Stromal cell of bone marrow (primary cell): ENCODE measurements at regions not wholly inside any gene's neighbourhood (a gene's known extent, or its start where the extent isn't known, plus 50 kb on each side); places are given as distances from the start of the nearest gene placed in this dataset.
"Not testable (repeated sequence)": the region's sequence is repeated elsewhere in the genome, so short reads cannot be mapped to it uniquely, and the experiment has no call there.

ENCODE experiments used
- DNase-seq: peaks from one replicate; pipeline ENCODE4 v3.0.0-alpha.2; 2012; ENCODE audit warnings: low read depth

DNA sequence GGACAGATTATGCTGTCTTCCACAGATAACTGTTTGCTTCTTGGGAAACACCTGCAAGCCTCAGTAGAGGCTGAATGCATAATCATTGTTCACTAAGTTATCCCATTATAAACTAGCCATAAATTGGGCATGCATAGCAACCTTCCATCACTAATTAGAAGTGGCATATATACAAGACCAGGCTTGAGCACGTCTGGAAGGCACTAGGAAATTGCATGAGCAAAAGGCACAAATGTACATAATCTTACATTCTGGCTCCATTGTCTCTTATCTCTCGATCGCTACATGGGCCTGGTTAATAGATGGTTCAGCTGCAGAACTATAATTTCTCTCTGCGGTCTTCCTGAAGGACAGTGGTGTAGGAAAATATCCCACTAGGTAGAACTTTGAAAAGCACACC, 679.2 kb downstream of the RPL10L start:
- DNase-seq, result no peak

GRCh38 chr14:45970621-45971020, 681.0 kb downstream of the RPL10L start:
- no peak for DNase-seq

DNA sequence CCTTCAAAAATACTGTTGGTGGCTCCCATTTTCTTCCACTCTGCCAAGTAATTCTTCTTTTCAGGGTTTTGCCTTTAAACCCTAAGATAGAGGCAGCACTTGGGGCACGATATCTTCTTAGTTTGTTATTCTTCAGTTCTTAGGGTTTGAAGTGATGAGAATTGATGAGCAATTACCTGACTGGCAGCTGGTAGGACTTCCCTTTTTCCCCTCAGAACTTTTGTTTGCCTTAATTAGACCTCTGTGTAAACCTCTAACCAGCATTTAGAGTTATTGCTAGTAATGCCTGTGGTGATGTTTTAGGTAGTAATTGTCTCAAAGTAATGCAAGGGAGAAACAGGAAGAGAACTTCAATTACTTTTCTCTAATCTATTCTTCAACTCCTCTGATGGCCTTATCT, 683.5 kb downstream of the RPL10L start:
- DNase-seq, result no peak

DNA sequence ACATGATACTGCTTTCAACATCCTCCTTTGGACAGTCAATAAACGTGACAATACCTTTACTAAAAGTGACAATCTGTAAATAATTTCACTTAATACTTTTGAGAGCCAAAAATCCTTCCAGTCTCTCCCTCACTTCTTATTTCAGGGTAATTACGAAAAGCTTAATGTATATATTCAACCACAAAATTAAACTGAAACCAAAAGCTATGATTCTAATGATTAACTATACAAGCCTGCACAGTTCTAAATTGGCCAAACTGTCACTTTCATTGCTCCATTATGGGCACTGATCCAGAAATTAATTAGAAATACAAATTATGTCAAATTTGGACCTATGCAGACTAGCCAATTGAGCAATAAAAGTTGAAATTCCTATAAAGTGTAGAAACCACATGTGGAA, 696.5 kb upstream of the MIS18BP1 start:
- no peak for DNase-seq

DNA sequence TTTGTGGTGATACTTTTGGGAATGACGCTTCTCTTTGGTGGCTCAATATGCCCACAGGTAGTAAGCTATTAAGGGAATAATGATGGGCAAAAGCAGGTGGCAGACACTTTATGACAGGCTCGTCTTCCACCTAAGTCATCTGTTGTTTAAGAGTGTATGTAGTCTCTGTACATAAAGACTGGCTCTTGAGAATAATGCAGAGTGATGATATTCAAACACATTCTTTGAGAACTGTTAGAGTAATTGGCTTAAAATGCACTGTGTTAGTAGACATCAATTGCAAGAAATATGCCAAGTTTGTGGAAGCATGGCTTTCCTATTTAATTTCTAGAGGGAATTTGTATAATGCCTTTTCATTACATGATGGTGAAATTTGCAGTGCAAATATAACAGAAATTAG, 694.8 kb upstream of the MIS18BP1 start:
- no peak for DNase-seq

DNA sequence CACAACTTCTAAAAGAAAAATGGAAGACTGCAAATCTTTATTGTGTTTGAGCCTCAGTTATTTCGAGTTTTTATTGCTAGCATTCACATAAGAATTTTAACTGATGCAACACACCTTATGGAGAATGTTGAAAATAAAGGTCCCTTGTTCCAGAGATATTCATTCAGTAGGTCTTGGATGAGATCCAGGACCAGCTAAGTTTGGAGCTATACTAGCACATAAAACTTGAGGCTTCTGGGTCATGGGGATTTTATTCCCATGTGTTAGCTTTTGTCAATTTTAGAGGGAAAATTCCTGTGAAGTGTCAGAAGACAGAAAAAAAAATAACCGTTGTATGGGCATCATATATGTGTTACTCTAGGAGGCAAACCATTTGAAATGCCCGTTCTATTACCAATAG, 693.2 kb upstream of the MIS18BP1 start:
- DNase-seq, result no peak

- no peak for DNase-seq
Observed at GRCh38 chr14:45940318-45940717, 687.3 kb upstream of the MIS18BP1 start.

DNA sequence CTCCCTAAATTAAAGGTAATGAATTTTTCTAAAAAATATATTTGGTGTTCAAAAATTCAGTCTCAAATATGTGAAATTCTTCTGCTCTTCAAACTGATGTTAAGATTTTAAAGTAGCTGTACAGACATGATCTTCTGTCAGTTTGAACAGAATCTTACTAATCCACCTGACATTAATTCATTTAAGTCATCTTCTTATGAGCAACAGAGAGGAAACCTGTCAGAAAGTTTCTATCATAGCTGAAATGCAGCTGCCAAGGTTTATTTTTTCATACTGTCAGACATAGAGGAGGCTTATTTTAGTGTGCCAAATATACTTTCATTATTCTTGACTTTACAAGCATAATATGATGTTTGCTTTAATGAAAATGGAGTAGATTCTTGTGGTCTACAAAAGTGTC, 686.6 kb upstream of the MIS18BP1 start:
- DNase-seq, result no peak

- not testable (repeated sequence) for DNase-seq
Observed at GRCh38 chr14:45919995-45920394, 667.0 kb upstream of the MIS18BP1 start.

DNA sequence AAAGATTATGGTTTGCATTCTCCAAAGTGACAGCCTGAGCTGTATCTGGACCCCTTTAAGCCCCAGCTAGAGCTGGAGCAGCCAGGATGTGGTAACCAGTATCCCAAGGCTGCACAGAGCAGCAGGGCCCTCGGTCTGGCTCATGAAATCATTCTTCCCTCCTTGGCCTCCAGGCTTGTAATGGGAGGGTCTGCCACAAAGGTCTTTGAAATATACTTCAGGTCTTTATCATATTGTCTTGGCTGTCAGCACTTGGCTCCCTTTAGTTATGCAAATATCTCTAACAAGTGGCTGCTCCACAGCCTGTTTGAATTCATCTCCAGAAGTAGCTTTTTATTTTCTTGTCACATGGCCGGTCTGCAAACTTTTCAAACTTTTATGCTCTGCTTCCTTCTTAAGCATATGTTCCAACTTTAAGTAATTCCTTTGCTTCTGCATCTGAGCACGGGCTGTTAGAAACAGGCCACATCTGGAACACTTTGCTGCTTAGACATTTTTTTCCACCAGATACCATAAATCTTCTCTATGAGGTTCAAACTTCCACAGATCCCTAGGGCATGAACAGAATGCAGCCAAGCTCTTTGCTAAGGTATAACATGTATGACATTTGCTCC, 663.4 kb upstream of the MIS18BP1 start:
- DNase-seq, result no peak

GRCh38 chr14:45907782-45908181, 654.8 kb upstream of the MIS18BP1 start:
- no peak for DNase-seq

- no peak for DNase-seq
Observed at GRCh38 chr14:45906257-45906656, 653.3 kb upstream of the MIS18BP1 start.

DNA sequence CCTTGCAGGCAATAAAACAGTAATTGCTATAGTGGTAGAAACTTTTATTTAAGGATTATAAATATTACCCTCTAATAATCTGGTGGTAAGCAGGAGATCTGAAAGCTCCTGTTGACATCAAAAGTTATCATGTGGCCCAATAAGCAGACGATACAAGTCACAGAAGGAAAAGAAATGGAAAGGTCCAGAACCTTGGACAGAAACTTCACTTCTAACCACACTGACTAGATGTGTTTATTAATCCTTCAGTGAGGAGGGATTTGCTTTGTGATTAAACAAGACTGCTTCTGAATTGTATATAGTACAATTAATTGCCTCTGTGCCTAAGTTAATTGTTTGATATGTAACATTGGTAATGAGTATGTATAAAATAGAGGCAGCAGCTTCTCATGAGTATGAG, 652.7 kb upstream of the MIS18BP1 start:
- DNase-seq, result no peak

- no peak for DNase-seq
Observed at GRCh38 chr14:45904314-45904713, 651.3 kb upstream of the MIS18BP1 start.

DNA sequence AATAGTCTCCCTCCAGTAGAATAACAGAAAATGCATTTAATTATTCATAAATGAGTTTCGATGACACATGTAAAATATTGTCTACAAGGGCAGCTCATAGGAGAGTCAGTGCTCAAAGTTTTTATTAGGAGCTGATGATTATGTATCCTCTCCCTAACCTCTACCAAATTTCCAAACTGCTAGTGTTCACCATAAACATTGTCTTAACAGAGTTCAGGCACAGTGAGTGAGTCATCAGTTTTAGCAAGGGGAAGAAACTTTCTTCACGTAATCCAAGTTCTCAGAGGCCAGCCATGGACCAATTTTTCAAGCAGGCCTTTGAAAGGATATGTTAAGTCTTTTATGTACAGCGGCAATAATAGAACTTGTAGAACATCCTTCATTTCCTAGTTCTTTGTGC, 649.2 kb upstream of the MIS18BP1 start:
- no peak for DNase-seq

GRCh38 chr14:45897439-45897838, 644.4 kb upstream of the MIS18BP1 start:
- no peak for DNase-seq

DNA sequence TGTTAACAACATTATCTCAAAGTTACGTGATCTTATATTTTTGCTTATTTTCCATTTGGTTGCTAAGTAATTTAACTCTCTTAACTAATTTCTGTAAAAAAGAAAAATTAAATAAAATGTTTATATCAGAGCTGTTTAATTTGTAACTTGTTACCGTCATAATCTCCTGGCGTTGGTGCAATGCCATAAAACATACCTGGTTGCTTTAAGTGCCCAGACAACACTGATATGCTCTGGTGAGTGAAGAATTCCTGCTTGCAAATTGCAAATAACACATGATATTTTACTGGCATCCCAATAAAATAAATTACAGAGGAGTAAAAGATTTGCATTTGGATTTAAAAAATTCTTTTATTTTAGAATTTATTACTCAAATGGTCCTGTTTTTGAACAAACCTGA, 640.1 kb upstream of the MIS18BP1 start:
- no peak for DNase-seq

GRCh38 chr14:45891417-45892080, 638.5 kb upstream of the MIS18BP1 start:
- no peak for DNase-seq

DNA sequence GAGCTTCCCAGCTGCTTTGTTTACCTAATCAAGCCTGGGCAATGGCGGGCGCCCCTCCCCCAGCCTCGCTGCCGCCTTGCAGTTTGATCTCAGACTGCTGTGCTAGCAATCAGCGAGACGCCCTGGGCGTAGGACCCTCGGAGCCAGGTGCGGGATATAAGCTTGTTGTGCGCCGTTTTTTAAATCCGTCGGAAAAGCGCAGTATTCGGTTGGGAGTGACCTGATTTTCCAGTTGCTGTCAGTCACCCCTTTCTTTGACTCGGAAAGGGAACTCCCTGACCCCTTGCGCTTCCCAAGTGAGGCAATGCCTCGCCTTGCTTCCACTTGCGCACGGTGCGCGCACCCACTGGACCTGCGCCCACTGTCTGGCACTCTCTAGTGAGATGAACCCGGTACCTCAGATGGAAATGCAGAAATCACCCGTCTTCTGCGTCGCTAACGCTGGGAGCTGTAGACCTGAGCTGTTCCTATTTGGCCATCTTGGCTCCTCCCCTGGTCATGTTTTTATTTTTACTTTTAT, 635.8 kb upstream of the MIS18BP1 start:
- not testable (repeated sequence) for DNase-seq

- no peak for DNase-seq
Observed at GRCh38 chr14:45877981-45878380, 625.0 kb upstream of the MIS18BP1 start.

DNA sequence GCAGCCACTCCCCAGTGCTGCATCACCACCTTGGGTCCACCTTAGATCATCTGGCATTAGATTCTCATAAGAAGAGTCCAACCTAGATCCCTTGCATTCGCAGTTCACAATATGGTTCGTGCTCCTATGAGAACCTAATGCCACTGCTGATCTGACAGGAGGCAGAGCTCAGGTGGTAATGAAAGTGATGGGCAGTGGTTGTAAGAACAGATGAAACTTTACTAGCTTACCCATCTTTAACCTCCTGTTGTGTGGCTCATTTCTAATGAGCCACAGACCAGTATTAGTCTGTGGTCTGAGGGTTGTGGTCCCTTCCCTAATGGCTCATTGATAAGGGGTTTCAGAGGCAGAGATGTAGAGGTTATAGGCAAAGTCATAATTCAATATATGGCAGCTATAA, 615.9 kb upstream of the MIS18BP1 start:
- DNase-seq, result no peak

GRCh38 chr14:45868377-45868776, 615.4 kb upstream of the MIS18BP1 start:
- DNase-seq, result no peak

DNA sequence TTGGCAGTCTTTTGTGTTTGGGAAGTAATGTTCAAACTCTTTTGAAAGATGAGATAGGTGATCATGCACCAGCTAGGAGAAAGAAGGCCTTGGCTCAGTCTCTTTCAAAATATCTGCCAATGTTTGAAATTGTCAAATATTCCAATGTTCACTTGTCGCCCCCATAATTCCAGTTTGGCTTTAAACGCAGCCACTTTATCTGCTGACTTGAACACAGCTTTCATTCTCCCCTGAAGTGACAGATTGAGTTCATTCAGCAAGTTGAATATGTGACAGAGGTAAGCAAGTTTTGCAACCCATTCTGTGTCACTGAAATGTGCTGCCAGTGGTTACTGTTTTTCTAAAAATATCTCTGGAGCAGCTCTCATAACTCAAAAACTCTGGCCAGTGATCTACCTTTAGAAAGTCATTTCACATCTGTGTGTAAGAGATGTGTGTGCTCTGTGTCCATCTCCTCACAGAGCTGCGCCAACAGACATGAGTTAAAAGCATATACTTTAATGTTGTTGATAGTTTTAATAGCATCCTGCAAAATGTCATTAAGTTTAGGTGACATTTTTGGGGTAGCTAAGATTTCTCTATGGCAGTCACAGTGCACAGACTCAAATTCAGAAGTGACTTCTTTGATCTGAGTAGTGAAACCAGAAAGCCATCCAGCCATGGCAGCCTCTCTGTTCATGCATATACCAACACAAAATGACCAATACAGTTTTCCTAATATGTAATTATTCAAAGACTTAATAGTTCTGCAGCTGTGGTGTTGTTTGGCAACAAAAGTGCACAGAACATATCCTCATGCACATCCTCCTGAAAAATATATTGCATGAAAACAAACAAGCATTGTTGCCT, 614.3 kb upstream of the MIS18BP1 start:
- DNase-seq, result no peak
